Esophagus squamous epithelium (tissue), 4 donors: ENCODE measurements at regions not wholly inside any gene's neighbourhood (a gene's known extent, or its start where the extent isn't known, plus 50 kb on each side); places are given as distances from the start of the nearest gene placed in this dataset.

Source experiments
- POLR2A ChIP-seq, 4 donors: fragments of 450-650 bp; IDR thresholded peaks; one replicate each; pipeline ENCODE4 v1.6.1; 2017; ENCODE audit warnings: antibody characterized with exemption in 4 of 4, mild to moderate bottlenecking in 4 of 4, moderate library complexity in 3 of 4
- TF ChIP-seq, protein P1 (sequence below), 6 experiments: fragments of 450-650 bp in 4 of 6; fragments of 200-600 bp in 2 of 6; sonication (generic) in 2 of 6; IDR thresholded peaks; one replicate each; pipeline ENCODE4 v1.5.1; 2016 to 2019; ENCODE audit warnings: antibody characterized with exemption in 6 of 6, mild to moderate bottlenecking in 4 of 6, moderate library complexity in 4 of 6

DNA sequence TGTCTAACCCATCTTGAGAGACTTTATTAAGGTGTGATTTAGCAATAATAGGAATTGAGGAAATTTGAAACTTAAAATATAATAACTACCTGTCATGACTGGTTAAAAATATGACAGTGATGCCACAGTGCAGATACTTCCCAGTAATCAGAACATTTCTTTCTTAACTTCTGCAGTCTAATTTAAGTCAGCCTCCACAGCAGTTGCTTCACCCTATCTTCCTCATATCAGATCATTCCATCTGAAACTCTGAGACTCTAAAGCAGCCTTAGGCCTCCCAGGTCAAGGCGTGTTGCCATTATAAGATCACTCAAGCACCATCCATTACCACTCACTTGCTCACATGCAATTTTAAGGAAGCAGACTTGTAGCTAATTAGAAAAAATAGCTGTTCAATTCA, 302.2 kb downstream of the AASDHPPT start:
- TF ChIP-seq, protein P1, sequence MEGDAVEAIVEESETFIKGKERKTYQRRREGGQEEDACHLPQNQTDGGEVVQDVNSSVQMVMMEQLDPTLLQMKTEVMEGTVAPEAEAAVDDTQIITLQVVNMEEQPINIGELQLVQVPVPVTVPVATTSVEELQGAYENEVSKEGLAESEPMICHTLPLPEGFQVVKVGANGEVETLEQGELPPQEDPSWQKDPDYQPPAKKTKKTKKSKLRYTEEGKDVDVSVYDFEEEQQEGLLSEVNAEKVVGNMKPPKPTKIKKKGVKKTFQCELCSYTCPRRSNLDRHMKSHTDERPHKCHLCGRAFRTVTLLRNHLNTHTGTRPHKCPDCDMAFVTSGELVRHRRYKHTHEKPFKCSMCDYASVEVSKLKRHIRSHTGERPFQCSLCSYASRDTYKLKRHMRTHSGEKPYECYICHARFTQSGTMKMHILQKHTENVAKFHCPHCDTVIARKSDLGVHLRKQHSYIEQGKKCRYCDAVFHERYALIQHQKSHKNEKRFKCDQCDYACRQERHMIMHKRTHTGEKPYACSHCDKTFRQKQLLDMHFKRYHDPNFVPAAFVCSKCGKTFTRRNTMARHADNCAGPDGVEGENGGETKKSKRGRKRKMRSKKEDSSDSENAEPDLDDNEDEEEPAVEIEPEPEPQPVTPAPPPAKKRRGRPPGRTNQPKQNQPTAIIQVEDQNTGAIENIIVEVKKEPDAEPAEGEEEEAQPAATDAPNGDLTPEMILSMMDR (IDR thresholded peaks at IDR 0.05), result no peak
- TF ChIP-seq POLR2A (IDR thresholded peaks at IDR 0.05), result no peak
